Natural killer cell (primary cell): ENCODE measurements at regions not wholly inside any gene's neighbourhood (a gene's known extent, or its start where the extent isn't known, plus 50 kb on each side); places are given as distances from the start of the nearest gene placed in this dataset.

Source experiments
- ATAC-seq, 3 donors: fragments of 150-1000 bp in 2 of 3; fragments of 200-7000 bp in 1 of 3; cut with Tn5 transposase; 1 replicate in 1 of 3; 2 replicates in 2 of 3; pipeline ENCODE4 v1.10.0; 2021; ENCODE audit warnings: mild to moderate bottlenecking in 2 of 3, moderate library complexity in 2 of 3
- DNase-seq, 2 donors: peaks; one replicate each; pipeline versions ENCODE4 v3.0.0 to v3.0.0-alpha.2; 2013 to 2021; ENCODE audit warnings: mixed read lengths in 1 of 2
- H3K27ac ChIP-seq: one replicate; pipeline ENCODE4 v1.5.1; 2013; ENCODE audit warnings: mild to moderate bottlenecking, low read length
- H3K27me3 ChIP-seq: one replicate; pipeline ENCODE4 v1.6.1; 2013; ENCODE audit warnings: low read length; ENCODE audit not compliant: control insufficient read depth, insufficient read depth
- H3K36me3 ChIP-seq: one replicate; pipeline ENCODE4 v1.6.1; 2013; ENCODE audit warnings: low read length; ENCODE audit not compliant: control insufficient read depth, insufficient read depth
- H3K4me1 ChIP-seq: one replicate; pipeline ENCODE4 v1.6.1; 2013; ENCODE audit warnings: low read length; ENCODE audit not compliant: control insufficient read depth, insufficient read depth
- H3K4me3 ChIP-seq: one replicate; pipeline ENCODE4 v1.5.1; 2013; ENCODE audit warnings: low read length
- H3K9me3 ChIP-seq: one replicate; pipeline ENCODE4 v1.6.1; 2013; ENCODE audit warnings: low read length; ENCODE audit not compliant: control insufficient read depth, insufficient read depth
- H3K27ac Mint-ChIP-seq, 2 donors: one replicate each; pipeline ENCODE4 v1.8.0; 2022; ENCODE audit warnings: mild to moderate bottlenecking in 2 of 2, mixed read lengths in 2 of 2, moderate library complexity in 1 of 2
- H3K27me3 Mint-ChIP-seq, 2 donors: one replicate each; pipeline ENCODE4 v1.8.0; 2022; ENCODE audit warnings: low read depth in 2 of 2, mixed read lengths in 2 of 2
- H3K36me3 Mint-ChIP-seq: one replicate; pipeline ENCODE4 v1.8.0; 2022; ENCODE audit warnings: mixed read lengths
- H3K4me1 Mint-ChIP-seq, 2 donors: one replicate each; pipeline ENCODE4 v1.8.0; 2022; ENCODE audit warnings: mixed read lengths in 2 of 2
- H3K4me3 Mint-ChIP-seq: one replicate; pipeline ENCODE4 v1.8.0; 2022; ENCODE audit warnings: mild to moderate bottlenecking, moderate library complexity, mixed read lengths
- H3K9me3 Mint-ChIP-seq, 2 donors: one replicate each; pipeline ENCODE4 v1.8.0; 2022; ENCODE audit warnings: mixed read lengths in 2 of 2
- CTCF ChIP-seq: fragments of 200-600 bp; IDR thresholded peaks from one replicate; pipeline ENCODE4 v1.8.0; 2022; ENCODE audit warnings: antibody characterized with exemption
- WGBS: methylation state at CpG from one replicate; pipeline ENCODE4 v1.1.7; 2013; ENCODE audit warnings: missing lambda C conversion rate; ENCODE audit not compliant: insufficient coverage; 5-methylcytosine and 5-hydroxymethylcytosine counted together
- intact Hi-C: fragments of 100-400 bp; cut with micrococcal nuclease; formaldehyde crosslinking; loops from one replicate; pipeline ENCODE4 v1.14.2; 2022

- H3K9me3 Mint-ChIP-seq: no peaks in the 10 kb centered on the region
- ATAC-seq: no peak
These were observed 65.0 kb upstream of the POU2AF1 start for GRCh38 chr11:111444040-111444439.

GRCh38 chr11:111443640-111444039 lies 64.6 kb upstream of the POU2AF1 start:
- Histone ChIP-seq H3K4me1 (peaks cover 14% of the 10 kb centered on the region), H3K9me3 (no peaks in the 10 kb centered on the region), H3K36me3 (no peaks in the 10 kb centered on the region), H3K4me3 (no peak overlapping the region), H3K27me3 (no peaks in the 10 kb centered on the region), H3K27ac (no peak overlapping the region)
- Mint-ChIP-seq H3K9me3 (no peaks in the 10 kb centered on the region), H3K4me3 (no peak overlapping the region), H3K36me3 (no peaks in the 10 kb centered on the region), H3K27me3 (peaks cover 0 to 11% of the 10 kb centered on the region in 2 donors), H3K4me1 (peaks cover 17% of the 10 kb centered on the region in 2 donors), H3K27ac (peak overlapping the region in 1 of 2 donors; percentile 9)
- intact Hi-C loops: no loop called here
- no peak for TF ChIP-seq CTCF
- ATAC-seq (no peak), DNase-seq (no peak)
- WGBS: 76% methylated on average over 6 of the region's 7 CpGs

More at GRCh38 chr11:111444040-111444439, 65.0 kb upstream of the POU2AF1 start:
- Histone ChIP-seq H3K9me3 (no peaks in the 10 kb centered on the region), H3K27me3 (no peaks in the 10 kb centered on the region), H3K27ac (no peak overlapping the region), H3K36me3 (no peaks in the 10 kb centered on the region), H3K4me3 (no peak overlapping the region), H3K4me1 (peaks cover 14% of the 10 kb centered on the region)
- Mint-ChIP-seq H3K27ac (peak overlapping the region in 1 of 2 donors; percentile 9), H3K4me1 (peaks cover 17% of the 10 kb centered on the region in 2 donors), H3K36me3 (no peaks in the 10 kb centered on the region), H3K4me3 (no peak overlapping the region), H3K27me3 (peaks cover 0 to 11% of the 10 kb centered on the region in 2 donors)
- intact Hi-C loops: no loop called here
- no peak for TF ChIP-seq CTCF
- DNase-seq: no peak

GRCh38 chr11:111443032-111443431 lies 64.0 kb upstream of the POU2AF1 start:
- H3K36me3 Mint-ChIP-seq: no peaks in the 10 kb centered on the region
- no peak overlapping the region for H3K27ac Mint-ChIP-seq
- DNase-seq (no peak), ATAC-seq (no peak)
- no peak overlapping the region for H3K4me3 Mint-ChIP-seq
- H3K36me3 ChIP-seq: no peaks in the 10 kb centered on the region
- H3K27ac ChIP-seq: no peak overlapping the region
- H3K9me3 Mint-ChIP-seq: no peaks in the 10 kb centered on the region
- intact Hi-C loops: no loop called here
- 43% methylated on average over 2 of the region's 2 CpGs for WGBS
- H3K9me3 ChIP-seq: no peaks in the 10 kb centered on the region
- H3K4me3 ChIP-seq: no peak overlapping the region
- no peaks in the 10 kb centered on the region for H3K27me3 ChIP-seq
- TF ChIP-seq CTCF: no peak
- peaks cover 17% of the 10 kb centered on the region in 2 donors for H3K4me1 Mint-ChIP-seq
- peaks cover 0 to 11% of the 10 kb centered on the region in 2 donors for H3K27me3 Mint-ChIP-seq
- H3K4me1 ChIP-seq: peaks cover 14% of the 10 kb centered on the region

- Histone ChIP-seq H3K9me3 (no peaks in the 10 kb centered on the region), H3K27ac (no peak overlapping the region), H3K27me3 (no peaks in the 10 kb centered on the region), H3K4me3 (no peak overlapping the region), H3K4me1 (peaks cover 15% of the 10 kb centered on the region), H3K36me3 (no peaks in the 10 kb centered on the region)
- DNase-seq (no peak), ATAC-seq (no peak)
- Mint-ChIP-seq H3K27ac (no peak overlapping the region), H3K36me3 (no peaks in the 10 kb centered on the region), H3K4me1 (peaks cover 9 to 16% of the 10 kb centered on the region in 2 donors), H3K9me3 (no peaks in the 10 kb centered on the region), H3K27me3 (peaks cover 0 to 11% of the 10 kb centered on the region in 2 donors), H3K4me3 (no peak overlapping the region)
- WGBS: 91% methylated on average over 8 of the region's 8 CpGs
- intact Hi-C loops: no loop called here
- TF ChIP-seq CTCF: no peak
These were observed 62.4 kb upstream of the POU2AF1 start for GRCh38 chr11:111441443-111441842.
